Esophagus mucosa (tissue), 1 donor: ENCODE measurements at regions not wholly inside any gene's neighbourhood (a gene's known extent, or its start where the extent isn't known, plus 50 kb on each side); places are given as distances from the start of the nearest gene placed in this dataset.

ENCODE experiments used
- ATAC-seq: fragments of 200-7000 bp; cut with Tn5 transposase; one replicate; pipeline ENCODE4 v1.9.1; 2020
- donor health status: DM: yes; HTN: yes; CAD: no.

DNA sequence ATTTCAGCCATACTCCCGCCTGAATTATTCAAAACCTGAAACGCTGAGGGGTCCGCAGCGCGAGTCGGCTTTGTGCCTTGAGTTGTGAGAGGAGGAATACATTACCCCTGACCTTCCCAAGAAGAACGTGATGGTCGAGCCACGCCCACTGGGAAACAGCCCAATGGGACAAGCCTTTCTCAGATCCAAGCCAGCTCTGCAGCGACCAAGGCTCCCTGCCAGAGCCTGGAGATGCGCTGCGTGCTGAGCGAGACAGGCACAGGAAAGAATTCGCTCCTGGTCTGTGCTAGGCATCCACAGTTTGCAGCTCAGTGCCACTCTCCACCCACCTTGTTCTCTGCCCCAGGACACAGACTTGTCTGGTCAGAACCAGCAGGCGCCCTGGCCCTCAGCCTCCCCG, 74.1 kb upstream of the GLI2 start:
- ATAC-seq = no peak

DNA sequence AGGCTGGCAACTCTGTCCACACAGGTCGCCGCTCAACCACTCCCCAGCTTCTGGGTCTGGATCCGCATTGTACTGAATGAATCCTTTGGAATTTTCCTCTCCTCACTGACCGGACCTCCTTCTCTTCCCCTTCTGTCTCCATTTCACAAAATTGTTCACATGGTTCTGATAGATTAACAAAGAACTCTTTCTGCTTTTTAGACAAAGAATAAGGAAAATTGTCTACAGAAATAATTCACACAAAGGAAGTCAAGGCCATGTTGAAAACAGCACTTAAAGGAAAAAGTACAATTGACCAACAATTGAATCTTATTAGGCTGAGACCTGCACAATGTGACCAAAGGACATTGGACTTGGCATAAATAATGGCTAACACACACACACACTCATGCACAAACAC, 73.6 kb upstream of the GLI2 start:
- no peak for ATAC-seq

DNA sequence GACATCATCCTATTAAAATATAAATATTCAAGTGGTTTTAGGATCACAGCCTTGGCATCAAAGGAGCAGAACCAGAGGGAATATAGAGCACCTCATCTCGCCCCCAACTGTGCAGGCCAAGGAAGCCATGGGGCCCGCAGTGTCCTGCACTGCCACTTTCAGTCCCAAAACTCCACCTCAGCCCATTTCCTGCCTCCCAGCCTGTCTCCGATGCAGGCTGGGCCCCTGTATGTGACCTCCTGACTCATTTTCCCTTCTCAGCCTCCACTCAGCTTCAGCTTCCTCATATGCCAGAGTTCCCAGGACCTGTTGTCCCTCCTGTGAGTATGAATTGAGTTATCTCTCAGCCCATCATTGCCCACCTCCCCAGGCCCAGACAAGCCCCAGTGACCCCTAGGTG, 72.9 kb upstream of the GLI2 start:
- no peak for ATAC-seq

DNA sequence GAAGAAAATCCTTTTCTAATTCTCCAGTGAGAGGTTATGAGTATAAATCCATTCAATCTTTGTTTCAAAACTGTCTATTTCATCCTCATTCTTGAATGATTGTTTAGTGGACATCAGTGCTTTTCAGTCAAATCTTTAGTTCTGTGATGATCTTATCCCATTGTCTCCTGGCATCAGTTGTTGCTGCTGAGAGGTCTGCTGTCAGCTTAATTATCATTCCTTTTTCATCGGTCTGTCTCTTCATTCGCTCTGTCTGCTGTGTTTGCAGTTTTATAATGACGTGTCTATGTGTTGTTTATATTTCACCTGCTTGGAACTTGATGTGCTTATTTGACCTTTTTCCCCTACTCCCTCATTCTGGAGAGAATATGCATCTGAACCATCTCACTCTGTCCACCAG, 69.2 kb upstream of the GLI2 start:
- ATAC-seq = no peak

DNA sequence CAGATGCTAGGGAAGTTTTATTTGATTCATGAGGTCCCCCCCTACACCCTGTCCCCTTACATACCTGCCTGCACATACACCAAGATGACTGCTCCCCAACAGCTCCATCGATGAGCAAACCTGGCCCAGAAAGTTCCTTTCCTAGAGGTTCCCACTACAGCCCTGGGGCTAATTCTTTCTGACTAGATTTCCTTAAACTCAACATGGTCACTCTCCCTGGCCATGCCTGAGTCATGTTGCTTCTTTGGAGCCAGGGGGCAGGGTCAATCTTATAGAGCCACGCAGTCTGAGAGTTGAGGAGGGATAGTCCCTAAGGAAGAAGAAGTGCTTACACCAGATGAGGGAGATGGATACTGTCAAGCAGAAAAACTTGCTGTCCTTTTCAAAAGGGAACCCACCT, 67.7 kb upstream of the GLI2 start:
- ATAC-seq = no peak

DNA sequence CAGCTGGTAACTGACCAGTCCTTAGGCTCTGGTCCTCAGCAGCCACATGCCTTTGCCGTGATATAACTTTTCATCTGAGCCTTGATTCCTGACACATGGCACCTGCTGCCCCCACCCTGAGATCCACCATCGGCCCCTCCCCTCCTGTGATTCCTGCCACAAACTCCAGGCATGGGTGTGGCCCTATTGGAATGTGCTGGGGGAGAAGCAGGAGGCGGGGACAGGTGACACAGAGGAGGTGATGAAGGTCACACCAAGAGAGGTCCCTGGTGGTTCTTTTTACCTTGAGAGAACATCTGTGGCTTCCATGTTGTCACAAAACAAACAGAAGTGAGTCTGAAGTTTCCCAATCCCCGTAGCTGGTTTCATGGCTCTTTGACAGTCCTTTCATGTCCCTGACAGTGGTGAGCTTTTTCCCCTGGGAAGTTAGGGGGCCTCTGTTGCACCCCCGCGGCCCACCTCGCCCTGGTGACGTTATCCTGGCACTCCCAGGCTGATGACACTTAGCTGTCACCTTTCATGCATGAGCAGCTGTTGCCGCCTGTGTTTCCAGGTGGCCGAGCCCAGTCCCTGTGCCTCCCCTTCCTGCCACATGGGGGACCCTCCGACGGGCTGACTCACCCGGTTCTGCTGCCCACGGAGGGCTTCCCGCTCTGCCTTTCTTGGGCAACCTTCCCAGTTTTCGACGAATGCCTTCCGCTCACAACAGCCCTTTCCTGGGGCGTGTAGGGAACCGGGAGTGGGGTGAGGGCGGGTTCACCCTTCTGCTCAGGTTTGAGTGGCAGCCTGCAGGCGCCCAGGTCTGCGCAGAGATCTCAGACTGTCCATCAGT, 66.3 kb upstream of the GLI2 start:
- ATAC-seq = peak; percentile 68

DNA sequence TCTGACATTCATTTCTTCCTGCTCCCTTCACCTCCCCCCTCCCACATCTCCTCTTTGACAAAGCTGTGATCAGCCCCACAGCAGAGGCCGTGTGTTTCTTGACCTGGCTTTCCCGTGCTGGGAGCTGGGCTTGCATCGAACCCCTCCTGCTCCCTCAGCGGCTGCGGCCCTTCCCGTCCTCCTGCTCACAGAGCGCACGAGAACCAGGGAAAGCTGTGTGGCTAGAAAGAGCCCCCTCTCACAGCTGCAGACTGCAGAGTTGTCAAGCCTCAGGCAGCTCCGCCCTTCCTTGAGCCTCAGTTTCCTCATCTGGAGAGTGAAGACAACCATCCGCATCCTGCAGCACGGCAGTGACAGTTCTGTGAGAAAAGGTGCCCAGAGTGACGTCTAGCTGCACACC, 65.7 kb upstream of the GLI2 start:
- no peak for ATAC-seq

DNA sequence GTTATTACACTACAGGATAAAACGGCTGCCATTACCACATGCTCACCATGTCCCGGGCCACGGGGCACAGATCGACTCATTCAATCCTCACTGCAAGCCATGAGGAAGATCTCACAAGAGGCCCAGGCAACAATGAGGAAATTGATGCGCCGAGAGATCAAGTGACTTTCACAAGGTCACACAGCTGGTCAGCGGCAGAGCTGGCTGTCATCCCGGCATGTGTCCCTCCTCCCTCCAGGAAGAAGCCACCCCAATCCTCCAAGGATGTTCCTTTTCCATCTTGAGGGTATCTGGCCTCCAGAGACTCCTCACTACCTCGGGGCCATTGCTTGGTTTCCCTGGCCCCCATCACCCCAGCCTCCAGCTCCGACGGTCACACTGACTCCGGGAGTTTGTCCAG, 65.3 kb upstream of the GLI2 start:
- no peak for ATAC-seq

DNA sequence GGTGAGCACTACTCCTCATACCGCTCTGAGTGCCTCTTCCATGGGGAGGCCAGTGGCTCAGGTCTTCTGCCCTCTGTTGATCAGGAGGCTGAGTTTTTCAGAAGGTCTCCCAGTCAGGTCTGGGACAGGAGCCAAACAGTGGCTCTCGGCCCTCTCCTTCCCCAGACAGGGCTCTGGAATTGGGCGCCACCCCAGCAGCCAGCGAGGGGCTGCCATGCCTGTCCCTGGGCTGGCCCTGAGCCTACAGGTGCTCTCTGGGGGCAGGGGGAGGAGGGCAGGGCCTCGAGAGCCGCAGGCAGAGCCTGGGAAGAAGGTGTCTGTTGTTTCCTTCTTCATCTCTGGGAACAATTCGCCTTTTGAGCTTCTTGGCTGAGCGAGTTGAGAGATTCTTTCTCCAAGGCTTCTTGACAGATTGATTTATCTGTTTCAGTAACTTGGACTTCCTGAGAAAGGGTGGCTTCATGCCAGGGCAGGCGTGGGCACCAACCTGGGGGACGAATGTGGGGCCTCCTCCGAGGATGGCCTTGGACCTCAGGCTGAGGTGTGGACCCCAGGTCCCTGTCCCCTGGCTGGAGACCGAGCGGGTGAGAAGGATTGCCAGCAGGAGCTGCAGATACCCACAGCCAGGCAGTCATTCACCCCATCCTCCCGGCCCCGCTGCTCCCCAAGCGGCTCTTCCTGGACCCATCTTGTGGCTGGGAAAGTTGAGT, 64.7 kb upstream of the GLI2 start:
- ATAC-seq = no peak

DNA sequence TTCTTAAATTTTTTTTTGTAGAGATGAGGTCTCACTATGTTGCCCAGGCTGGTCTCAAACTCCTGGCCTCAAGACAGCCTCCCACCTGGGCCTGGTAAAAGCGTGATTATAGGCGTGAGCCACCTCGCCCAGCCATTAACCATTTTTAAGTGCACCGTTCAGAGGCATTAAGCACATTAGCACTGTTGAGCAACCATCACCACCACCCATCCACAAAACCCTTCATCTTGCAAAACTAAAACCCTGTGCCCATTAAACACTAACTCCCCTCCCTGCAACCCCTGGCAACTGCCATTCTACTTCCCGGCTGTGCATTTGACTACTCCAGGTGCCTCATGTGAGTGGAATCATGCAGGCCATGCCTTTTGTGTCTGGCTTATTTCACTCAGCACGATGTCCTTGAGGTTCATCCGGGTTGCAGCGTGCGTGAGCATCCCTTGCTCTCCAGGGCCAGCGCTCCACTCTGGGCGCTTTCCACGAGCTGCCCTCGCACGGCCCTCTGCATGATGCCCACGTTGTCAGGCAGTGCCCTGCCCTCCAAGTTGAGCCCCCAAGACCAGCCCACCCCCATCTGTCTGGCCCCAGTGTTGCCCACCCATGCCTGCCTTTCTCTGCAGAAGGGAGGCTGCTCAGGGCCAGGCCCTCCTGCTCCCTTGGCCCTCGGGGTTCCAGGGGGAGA, 63.0 kb upstream of the GLI2 start:
- no peak for ATAC-seq

DNA sequence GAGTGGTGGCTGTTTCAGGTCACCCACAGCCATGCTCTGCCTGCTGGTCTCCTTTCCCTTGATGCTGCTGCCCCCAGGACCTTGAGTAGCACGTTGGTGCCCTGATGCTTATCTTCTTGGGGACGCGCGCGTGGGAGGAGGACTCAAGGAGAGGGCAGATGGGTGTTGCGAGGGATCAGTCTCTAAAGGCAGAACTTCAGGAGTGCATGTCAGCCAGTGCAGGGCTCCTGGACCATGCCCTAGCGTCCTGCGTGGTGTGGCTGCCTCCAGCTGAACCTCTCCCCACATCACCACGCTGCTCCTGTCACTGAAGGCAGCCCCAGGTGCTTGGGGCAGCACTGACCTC, 62.5 kb upstream of the GLI2 start:
- no peak for ATAC-seq

DNA sequence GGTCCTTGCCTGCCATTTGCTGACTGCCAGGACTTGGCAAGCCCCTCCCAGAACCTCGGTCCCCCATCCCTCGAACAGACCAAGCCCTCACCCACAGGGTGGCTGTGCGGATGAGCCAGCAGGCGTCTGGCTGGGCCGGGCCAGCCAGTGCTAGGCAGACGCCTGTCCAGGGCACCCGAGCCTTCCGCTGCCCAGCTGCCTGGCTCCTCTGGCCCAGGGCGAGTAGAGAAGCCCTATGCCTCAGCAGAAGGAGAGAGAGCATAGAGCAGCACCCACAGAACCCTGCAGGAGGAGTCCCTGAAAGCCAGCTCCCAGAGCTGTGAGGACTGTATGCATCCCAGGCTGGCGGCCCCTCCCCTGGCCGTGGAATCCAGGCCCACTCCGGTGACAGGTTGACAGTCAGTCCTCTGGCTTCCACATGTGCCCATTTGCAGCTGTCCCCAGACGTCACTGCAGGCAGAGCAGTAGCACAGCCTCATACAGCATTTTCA, 62.1 kb upstream of the GLI2 start:
- no peak for ATAC-seq

DNA sequence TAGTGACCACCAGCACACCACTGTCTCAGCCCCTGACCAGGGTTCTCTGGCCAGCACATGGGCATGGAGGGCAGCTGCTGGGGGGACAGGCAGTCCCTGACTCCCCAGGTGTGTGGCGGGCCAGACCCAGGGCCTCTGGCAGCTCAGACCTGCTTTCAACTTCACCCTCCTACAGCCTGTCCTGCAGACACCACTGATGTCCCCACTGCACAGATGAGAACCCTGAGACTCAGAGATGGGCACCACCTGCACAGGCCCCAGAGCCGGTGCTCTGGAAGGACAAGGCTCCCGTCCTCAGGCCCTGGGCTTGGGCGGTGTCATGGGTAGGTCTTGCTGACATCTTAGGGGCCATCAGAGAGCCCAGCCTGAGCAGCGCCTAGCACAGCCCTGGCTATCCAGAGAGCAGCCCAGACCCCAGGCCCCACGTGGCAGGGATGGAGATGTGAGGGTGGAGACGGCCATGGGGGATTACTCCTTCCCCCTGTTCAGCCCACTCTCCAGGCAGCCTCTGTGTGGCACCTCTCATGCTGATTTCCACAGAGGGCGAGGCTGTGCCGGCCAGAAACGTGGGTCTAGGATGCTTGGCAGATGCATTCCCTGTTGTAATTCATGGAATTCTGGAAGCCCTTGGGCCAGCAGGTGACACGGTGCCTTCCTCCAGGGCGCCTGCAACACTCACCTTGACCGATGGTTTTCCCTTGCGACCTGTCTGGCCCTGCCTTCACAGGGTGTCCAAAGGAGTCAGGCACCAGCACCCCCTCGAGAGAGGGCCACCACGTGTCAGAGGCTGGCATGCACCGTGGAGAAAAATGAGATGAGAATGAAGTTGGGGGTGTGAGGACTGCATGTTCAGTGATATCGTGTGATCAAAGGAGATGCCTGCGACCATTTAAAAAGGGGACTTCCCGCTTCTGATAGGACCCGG, 61.2 kb upstream of the GLI2 start:
- no peak for ATAC-seq

DNA sequence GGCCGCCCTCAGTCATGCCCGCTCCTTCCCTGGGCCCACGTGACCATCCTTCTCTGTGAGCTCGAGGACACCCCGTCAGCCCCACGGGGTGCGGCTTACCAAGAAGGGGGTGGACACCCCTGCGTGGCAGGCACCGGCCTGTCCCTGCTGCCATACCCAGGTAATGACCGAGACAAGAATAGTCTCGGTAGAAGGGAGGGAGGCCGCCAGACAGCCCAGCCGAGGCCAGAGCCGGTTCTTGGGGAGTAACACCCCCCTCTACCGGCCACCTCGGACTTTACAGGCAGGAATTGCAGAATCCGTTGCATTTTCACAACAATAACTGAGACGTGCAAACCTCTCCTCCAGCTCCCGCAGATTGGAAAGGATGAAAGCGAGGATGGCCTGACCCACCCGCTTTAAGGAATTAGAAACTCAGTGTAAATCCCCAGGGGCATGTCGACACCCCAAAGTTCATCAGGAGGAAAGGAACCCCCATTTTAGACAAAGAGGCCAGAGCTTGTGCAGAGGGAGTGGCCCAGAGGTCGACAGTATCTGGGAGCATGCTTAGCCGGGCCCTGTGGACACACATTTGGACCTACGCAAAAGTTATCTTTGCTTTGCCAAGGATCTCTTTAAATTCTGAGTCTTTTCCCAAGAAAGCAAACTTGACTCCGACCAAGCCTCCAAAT, 60.1 kb upstream of the GLI2 start:
- peak; percentile 88 for ATAC-seq

DNA sequence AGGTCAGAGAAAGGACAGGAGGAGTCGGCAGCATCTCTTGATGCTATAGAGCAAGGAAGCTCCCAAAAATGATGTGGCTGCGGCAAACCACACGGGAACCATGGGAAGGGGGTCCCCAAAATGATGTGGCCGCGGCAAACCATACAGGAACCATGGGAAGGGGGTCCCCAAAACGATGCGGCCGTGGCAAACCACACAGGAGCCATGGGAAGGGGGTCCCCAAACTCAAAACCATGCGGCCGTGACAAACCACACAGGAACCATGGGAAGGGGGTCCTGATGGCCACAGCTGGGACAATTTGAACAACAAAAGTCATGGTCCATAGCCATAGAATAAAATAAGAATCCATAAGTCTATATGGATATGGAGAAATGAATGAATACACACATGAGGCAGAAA, 58.4 kb upstream of the GLI2 start:
- no peak for ATAC-seq

DNA sequence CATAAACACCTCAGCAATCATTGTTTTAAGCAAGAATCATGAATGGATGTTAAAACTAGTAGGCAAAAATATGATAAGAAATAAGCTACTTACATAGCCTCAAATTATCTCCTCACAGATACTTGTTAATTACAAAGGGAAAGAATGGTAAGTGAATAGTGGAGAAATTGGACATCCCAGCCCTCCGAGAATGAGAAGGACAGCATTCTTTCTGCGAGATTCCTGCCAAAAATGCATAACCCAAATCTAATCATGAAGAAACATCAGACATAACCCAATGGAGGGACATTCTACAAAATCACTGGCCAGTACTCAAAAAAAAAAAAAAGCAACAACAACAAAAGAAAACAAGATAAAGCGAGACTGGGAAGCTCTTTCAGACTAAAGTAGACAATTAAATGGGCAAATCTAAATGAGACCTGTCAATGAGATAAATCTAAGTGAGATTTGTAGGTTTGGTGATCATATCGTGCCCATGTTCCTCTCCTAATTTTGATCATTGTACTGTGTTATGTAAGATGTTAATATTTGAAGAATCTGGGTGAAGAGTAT, 57.9 kb upstream of the GLI2 start:
- no peak for ATAC-seq

DNA sequence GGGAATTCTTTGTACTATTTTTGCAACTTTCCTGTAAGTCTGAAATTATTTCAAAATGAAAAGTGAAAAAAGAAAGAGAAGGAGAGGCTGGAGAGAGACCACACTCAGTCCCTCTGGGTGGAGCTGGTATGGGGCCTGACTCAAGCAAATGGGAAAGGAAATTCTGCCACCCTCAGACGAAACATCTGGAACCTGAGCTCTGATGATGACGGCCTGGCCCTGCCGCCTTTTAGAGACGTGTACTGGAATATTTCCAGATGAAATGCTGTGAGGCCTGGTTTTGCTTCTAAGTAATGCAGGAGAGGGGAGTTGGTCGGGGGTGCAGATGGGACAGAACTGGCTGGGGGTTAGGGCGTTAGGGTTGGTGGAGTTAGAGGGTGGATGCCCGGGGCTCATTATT, 57.4 kb upstream of the GLI2 start:
- no peak for ATAC-seq

DNA sequence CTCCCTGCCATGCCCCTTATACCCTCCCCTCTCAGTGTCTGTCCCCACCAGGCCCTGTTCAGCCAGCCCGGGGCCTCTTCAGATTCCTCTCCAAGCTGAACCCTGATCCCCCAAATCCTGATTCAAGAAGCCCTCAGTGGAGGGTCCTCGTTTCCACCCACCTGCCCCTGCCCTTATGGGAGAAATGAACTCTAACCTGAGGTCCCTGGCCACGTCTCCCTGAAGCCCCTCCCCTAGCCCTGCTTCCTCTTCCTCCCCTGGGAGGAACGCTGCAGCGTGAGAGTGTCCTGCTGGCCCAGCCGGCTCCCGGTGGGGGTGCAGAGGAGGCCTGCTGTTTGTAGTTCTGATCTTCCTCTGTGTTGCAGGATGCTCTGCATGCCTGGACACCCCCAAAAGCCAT, 56.7 kb upstream of the GLI2 start:
- no peak for ATAC-seq

DNA sequence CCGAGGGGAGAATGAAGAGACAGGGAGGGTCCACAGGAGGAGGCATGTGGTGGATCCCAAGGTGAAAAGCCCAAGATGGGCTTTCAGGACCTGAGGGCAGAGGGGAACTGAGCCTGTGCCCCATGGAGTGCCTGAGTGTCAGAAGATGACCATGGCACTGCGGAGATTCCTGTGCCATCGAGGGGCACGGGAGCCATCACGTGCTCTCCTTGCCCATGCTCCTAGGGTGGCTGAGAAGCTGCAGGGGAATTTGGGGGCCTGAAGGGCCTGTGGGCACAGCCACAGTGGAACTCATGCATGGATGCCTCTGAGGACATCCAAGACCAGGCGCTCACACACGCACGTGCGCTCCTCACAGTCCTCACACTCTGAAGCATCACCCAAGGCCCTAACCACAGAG, 56.1 kb upstream of the GLI2 start:
- ATAC-seq = no peak

DNA sequence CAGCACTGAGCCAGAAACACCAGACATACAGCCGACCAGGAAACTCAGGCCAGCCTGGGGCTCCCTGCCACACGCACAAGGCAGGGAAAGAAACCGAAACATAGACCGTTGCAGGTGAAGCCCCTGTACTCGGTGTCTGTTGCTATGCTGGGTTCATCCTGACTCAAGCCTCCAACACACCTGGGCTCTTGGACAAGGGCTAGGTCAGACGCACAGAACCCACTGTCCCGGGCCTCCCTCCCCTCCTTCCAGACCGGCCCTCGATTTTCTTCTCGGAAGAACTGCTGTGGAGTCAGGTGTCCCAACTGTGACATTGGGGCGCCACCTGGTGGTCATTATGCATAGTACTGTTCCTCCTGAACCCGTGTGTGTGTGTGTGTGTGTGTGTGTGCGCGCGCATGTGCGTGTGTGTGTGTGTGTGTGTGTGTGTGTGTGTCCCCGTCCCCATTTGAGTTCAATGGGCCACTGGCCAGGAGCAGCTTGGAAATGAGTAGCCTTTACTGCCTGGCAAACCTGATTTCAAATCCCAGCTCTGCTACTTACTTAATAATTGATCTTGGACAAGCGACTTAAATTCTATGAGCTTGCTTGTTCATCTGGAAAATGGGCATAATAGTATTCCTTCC, 55.4 kb upstream of the GLI2 start:
- ATAC-seq = peak; percentile 82

DNA sequence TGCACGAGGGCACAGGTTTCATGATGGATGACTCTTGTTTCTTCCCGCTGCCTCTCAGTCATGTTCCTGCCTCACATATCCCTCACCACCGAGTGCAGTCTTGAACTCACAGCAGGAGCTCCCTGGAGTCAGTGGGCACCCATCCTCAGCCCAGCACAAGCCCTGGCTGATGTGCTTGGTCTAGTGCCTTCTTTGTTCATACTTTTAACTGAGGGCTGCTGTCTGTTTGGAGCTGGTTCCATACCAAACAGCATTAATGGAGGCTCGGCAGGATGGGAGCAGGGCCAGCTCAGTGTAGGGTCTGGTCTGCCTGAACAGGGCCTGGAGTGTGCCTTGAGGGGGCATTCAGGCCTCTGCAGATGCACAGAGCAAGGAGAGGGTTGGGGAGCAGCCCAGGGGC, 54.5 kb upstream of the GLI2 start:
- ATAC-seq = no peak
